ENCODE measurements at regions not wholly inside any gene's neighbourhood (a gene's known extent, or its start where the extent isn't known, plus 50 kb on each side); places are given as distances from the start of the nearest gene placed in this dataset.
A peak's percentile ranks its signal among the peaks of the same experiment; 100 is the strongest.

DNA sequence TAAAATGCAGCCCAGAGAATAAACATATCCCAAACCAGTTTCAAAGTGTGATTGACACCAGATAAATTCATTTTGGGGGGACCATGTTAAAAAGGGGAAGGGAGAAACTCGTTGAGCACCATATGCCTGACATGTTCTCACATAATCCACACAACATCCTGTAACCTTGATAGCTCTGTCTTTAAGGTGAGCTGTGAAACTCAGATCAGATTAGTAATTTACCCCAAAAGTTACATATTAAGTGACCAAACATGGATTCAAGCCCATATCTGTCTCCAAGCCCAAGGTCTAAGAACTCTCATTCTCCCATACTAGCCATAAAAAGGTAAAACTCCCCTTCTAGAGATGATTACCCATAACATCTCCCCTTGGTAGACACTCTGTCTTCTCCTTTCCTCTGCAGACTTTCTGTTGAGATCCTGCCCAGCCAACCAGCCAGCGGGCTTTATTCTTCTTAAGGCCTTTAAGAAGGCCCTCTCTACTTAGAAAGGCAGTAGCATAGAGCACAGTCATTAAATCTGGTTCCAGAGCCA is 150.7 kb downstream of the CCDC34 start:
- Histone ChIP-seq H4K8ac (ENCODE audit: low read depth, low read length) (peak overlapping the region; percentile 66), H3K4me3 (ENCODE audit: low read length) (no peak overlapping the region), H3K79me2 (ENCODE audit: control insufficient read depth, insufficient read depth, low read length) (no peaks in the 10 kb centered on the region), H3K79me1 (ENCODE audit: low read length) (no peaks in the 10 kb centered on the region), H4K5ac (ENCODE audit: low read length) (no peak overlapping the region), H3K4me1 (ENCODE audit: control insufficient read depth, low read depth, low read length) (peaks cover 9% of the 10 kb centered on the region), H3K27me3 (ENCODE audit: insufficient read depth, low read length, poor library complexity) (no peaks in the 10 kb centered on the region), H2BK5ac (ENCODE audit: low read length) (peak overlapping the region; percentile 23), H3K27ac (ENCODE audit: low read depth, low read length) (no peak overlapping the region), H2BK15ac (replicated peaks; ENCODE audit: low read depth) (peak overlapping the region; percentile 79), H3K18ac (ENCODE audit: low read length) (peak overlapping the region; percentile 86), H2AK5ac (ENCODE audit: low read length) (no peak overlapping the region), H3K36me3 (ENCODE audit: control insufficient read depth, insufficient read depth, low read length) (no peaks in the 10 kb centered on the region), H3K56ac (ENCODE audit: low read length) (peak overlapping the region; percentile 5), H3K23ac (ENCODE audit: low read length) (no peak overlapping the region), H3K9ac (ENCODE audit: low read length) (no peak overlapping the region), H3K4me2 (ENCODE audit: low read length) (no peak overlapping the region), H3K4ac (ENCODE audit: low read depth, low read length) (peak overlapping the region; percentile 75), H2BK120ac (ENCODE audit: low read depth, low read length) (no peak overlapping the region)
- no peak for DNase-seq
- WGBS (ENCODE audit: extremely low coverage, insufficient coverage, low lambda C conversion rate) = no CpG with 5 or more reads among the region's 2 CpGs

- no peak overlapping the region for H3K27ac ChIP-seq (ENCODE audit: low read depth, low read length)
- no CpG with 5 or more reads among the region's 8 CpGs for WGBS (ENCODE audit: extremely low coverage, insufficient coverage, low lambda C conversion rate)
- peaks cover 8% of the 10 kb centered on the region for H3K4me1 ChIP-seq (ENCODE audit: control insufficient read depth, low read depth, low read length)
These were observed 151.5 kb downstream of the CCDC34 start for GRCh38 chr11:27211370-27212127.

DNA sequence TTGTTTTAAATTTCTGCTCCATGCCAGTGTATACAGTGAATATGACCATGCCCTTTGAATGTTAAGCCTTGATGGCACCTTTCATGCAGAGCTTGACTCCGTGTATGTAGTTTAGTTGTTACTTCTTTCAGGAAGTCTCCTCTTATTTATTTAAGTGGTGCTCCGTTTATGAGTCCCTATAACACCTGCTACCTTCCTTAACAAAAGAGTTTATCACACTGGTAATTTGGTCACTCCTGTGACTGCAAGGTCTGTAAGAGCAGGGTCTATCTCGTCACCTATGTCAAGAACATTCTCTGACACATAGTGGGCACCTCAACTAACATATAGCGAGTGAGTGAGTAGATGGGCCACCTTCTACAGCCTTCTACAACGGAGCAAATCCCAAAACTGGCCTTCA is 152.5 kb downstream of the CCDC34 start:
- Histone ChIP-seq H2BK15ac (replicated peaks; ENCODE audit: low read depth) (no peak overlapping the region), H3K27ac (ENCODE audit: low read depth, low read length) (no peak overlapping the region), H3K23ac (ENCODE audit: low read length) (no peak overlapping the region), H4K5ac (ENCODE audit: low read length) (no peak overlapping the region), H3K4me3 (ENCODE audit: low read length) (no peak overlapping the region), H4K8ac (ENCODE audit: low read depth, low read length) (no peak overlapping the region), H3K4me2 (ENCODE audit: low read length) (no peak overlapping the region), H2AK5ac (ENCODE audit: low read length) (no peak overlapping the region), H3K79me2 (ENCODE audit: control insufficient read depth, insufficient read depth, low read length) (no peaks in the 10 kb centered on the region), H3K27me3 (ENCODE audit: insufficient read depth, low read length, poor library complexity) (no peaks in the 10 kb centered on the region), H2BK120ac (ENCODE audit: low read depth, low read length) (no peak overlapping the region), H3K18ac (ENCODE audit: low read length) (peak overlapping the region; percentile 23), H2BK5ac (ENCODE audit: low read length) (no peak overlapping the region), H3K36me3 (ENCODE audit: control insufficient read depth, insufficient read depth, low read length) (no peaks in the 10 kb centered on the region), H3K4ac (ENCODE audit: low read depth, low read length) (no peak overlapping the region), H3K4me1 (ENCODE audit: control insufficient read depth, low read depth, low read length) (peaks cover 4% of the 10 kb centered on the region), H3K79me1 (ENCODE audit: low read length) (no peaks in the 10 kb centered on the region), H3K56ac (ENCODE audit: low read length) (no peak overlapping the region), H3K9ac (ENCODE audit: low read length) (no peak overlapping the region)
- WGBS (ENCODE audit: extremely low coverage, insufficient coverage, low lambda C conversion rate) = no CpG with 5 or more reads among the region's 5 CpGs
- DNase-seq = no peak

More at GRCh38 chr11:27211370-27212127, 151.5 kb downstream of the CCDC34 start:
- H3K36me3 ChIP-seq (ENCODE audit: control insufficient read depth, insufficient read depth, low read length) = no peaks in the 10 kb centered on the region
- H2BK15ac ChIP-seq (replicated peaks; ENCODE audit: low read depth) = no peak overlapping the region
- no peaks in the 10 kb centered on the region for H3K79me1 ChIP-seq (ENCODE audit: low read length)
- H3K27me3 ChIP-seq (ENCODE audit: insufficient read depth, low read length, poor library complexity) = no peaks in the 10 kb centered on the region
- no peak overlapping the region for H4K5ac ChIP-seq (ENCODE audit: low read length)
- no peak overlapping the region for H2BK120ac ChIP-seq (ENCODE audit: low read depth, low read length)
- H3K9ac ChIP-seq (ENCODE audit: low read length) = no peak overlapping the region
- H3K56ac ChIP-seq (ENCODE audit: low read length) = no peak overlapping the region
- H3K23ac ChIP-seq (ENCODE audit: low read length) = no peak overlapping the region
- no peaks in the 10 kb centered on the region for H3K79me2 ChIP-seq (ENCODE audit: control insufficient read depth, insufficient read depth, low read length)
- H3K4me3 ChIP-seq (ENCODE audit: low read length) = no peak overlapping the region
- peak overlapping the region; percentile 23 for H3K18ac ChIP-seq (ENCODE audit: low read length)
- H4K8ac ChIP-seq (ENCODE audit: low read depth, low read length) = no peak overlapping the region
- no peak for DNase-seq
- H2AK5ac ChIP-seq (ENCODE audit: low read length) = no peak overlapping the region
- no peak overlapping the region for H3K4me2 ChIP-seq (ENCODE audit: low read length)
- no peak overlapping the region for H2BK5ac ChIP-seq (ENCODE audit: low read length)
- H3K4ac ChIP-seq (ENCODE audit: low read depth, low read length) = no peak overlapping the region

DNA sequence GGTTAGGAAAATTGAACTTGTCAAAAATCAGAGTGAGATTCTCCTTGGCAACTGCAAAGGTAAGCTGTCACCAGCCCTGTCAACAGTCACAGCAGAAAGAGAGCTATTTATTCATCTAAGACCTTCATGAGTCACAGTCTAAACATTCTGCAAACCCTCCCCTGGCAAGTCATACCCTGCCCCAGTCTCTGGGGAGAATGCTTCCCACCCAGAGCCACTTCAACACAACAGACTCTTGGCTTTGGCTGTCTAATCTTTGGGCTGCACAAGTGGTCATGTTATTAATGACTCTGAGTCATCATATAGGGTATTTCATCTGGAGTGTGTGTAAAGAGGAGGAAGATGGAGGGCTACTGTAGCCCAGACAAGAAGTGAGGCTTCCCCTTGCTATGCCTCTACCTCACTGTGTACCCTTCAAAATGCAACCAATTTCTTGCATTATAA is 153.4 kb downstream of the CCDC34 start:
- peak; percentile 83 for DNase-seq
- H3K27ac ChIP-seq (ENCODE audit: low read depth, low read length) = no peak overlapping the region
- no peaks in the 10 kb centered on the region for H3K36me3 ChIP-seq (ENCODE audit: control insufficient read depth, insufficient read depth, low read length)
- no peak overlapping the region for H2BK120ac ChIP-seq (ENCODE audit: low read depth, low read length)
- no peak overlapping the region for H3K4me2 ChIP-seq (ENCODE audit: low read length)
- H2BK15ac ChIP-seq (replicated peaks; ENCODE audit: low read depth) = no peak overlapping the region
- no peaks in the 10 kb centered on the region for H3K27me3 ChIP-seq (ENCODE audit: insufficient read depth, low read length, poor library complexity)
- H2AK5ac ChIP-seq (ENCODE audit: low read length) = no peak overlapping the region
- no peak overlapping the region for H3K18ac ChIP-seq (ENCODE audit: low read length)
- H3K23ac ChIP-seq (ENCODE audit: low read length) = no peak overlapping the region
- no peak overlapping the region for H2BK5ac ChIP-seq (ENCODE audit: low read length)
- no peak overlapping the region for H4K5ac ChIP-seq (ENCODE audit: low read length)
- H3K4ac ChIP-seq (ENCODE audit: low read depth, low read length) = peak overlapping the region; percentile 6
- no peak overlapping the region for H3K9ac ChIP-seq (ENCODE audit: low read length)
- H3K79me2 ChIP-seq (ENCODE audit: control insufficient read depth, insufficient read depth, low read length) = no peaks in the 10 kb centered on the region
- no peak overlapping the region for H3K4me3 ChIP-seq (ENCODE audit: low read length)
- no peaks in the 10 kb centered on the region for H3K79me1 ChIP-seq (ENCODE audit: low read length)
- no peak overlapping the region for H3K56ac ChIP-seq (ENCODE audit: low read length)
- no peak overlapping the region for H4K8ac ChIP-seq (ENCODE audit: low read depth, low read length)
- H3K4me1 ChIP-seq (ENCODE audit: control insufficient read depth, low read depth, low read length) = peaks cover 4% of the 10 kb centered on the region

DNA sequence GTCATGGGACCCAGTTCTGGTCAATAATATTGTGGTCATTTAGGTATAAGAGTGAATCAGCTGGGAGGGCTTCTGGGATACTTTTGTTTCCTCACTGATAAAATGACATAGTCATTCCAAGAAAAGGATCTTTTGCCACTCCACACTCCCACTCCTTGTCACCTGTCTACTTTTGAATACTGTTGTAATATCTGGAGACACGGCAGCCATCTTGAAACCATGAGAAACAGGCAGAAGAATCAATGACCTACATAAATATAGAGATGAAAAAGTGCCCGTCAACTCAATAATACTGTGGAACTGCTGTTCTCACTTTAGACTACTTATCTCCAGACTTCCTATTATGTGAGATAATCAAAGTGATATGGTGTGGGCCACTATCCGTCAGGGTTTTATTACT is 154.2 kb downstream of the CCDC34 start:
- Histone ChIP-seq H3K79me2 (ENCODE audit: control insufficient read depth, insufficient read depth, low read length) (no peaks in the 10 kb centered on the region), H3K4me3 (ENCODE audit: low read length) (no peak overlapping the region), H3K56ac (ENCODE audit: low read length) (no peak overlapping the region), H2BK5ac (ENCODE audit: low read length) (no peak overlapping the region), H3K79me1 (ENCODE audit: low read length) (no peaks in the 10 kb centered on the region), H2AK5ac (ENCODE audit: low read length) (no peak overlapping the region), H3K18ac (ENCODE audit: low read length) (no peak overlapping the region), H3K4me1 (ENCODE audit: control insufficient read depth, low read depth, low read length) (peaks cover 4% of the 10 kb centered on the region), H3K27ac (ENCODE audit: low read depth, low read length) (no peak overlapping the region), H4K5ac (ENCODE audit: low read length) (no peak overlapping the region), H4K8ac (ENCODE audit: low read depth, low read length) (no peak overlapping the region), H3K27me3 (ENCODE audit: insufficient read depth, low read length, poor library complexity) (no peaks in the 10 kb centered on the region), H2BK15ac (replicated peaks; ENCODE audit: low read depth) (no peak overlapping the region), H2BK120ac (ENCODE audit: low read depth, low read length) (no peak overlapping the region), H3K36me3 (ENCODE audit: control insufficient read depth, insufficient read depth, low read length) (no peaks in the 10 kb centered on the region), H3K9ac (ENCODE audit: low read length) (no peak overlapping the region), H3K23ac (ENCODE audit: low read length) (no peak overlapping the region), H3K4me2 (ENCODE audit: low read length) (no peak overlapping the region), H3K4ac (ENCODE audit: low read depth, low read length) (no peak overlapping the region)
- no CpG with 5 or more reads among the region's 3 CpGs for WGBS (ENCODE audit: extremely low coverage, insufficient coverage, low lambda C conversion rate)
- DNase-seq = no peak

All from mesendoderm (in vitro differentiated cells).